HL-60 (cell line): ENCODE measurements at regions not wholly inside any gene's neighbourhood (a gene's known extent, or its start where the extent isn't known, plus 50 kb on each side); places are given as distances from the start of the nearest gene placed in this dataset.

ENCODE experiments used
- DNase-seq, 2 experiments: peaks; one replicate each; pipeline ENCODE4 v3.0.0-alpha.2; 2010 to 2020; ENCODE audit warnings: low read depth in 1 of 2, low spot score in 1 of 2
- H3K27ac ChIP-seq: fragments of 250-450 bp; sonication (Bioruptor Pico); replicated peaks from 2 replicates; pipeline ENCODE4 v1.5.1; 2020; ENCODE audit warnings: mild to moderate bottlenecking, moderate library complexity
- H3K27me3 ChIP-seq: fragments of 250-450 bp; sonication (Bioruptor Pico); 2 replicates; pipeline ENCODE4 v1.5.1; 2021; ENCODE audit warnings: mild to moderate bottlenecking, moderate library complexity; ENCODE audit not compliant: insufficient read depth, poor library complexity, severe bottlenecking
- H3K4me3 ChIP-seq: replicated peaks from 2 replicates; pipeline ENCODE4 v1.5.1; 2011; ENCODE audit warnings: mild to moderate bottlenecking, control low read depth, low read length; ENCODE audit not compliant: insufficient read depth
- GABPA ChIP-seq: IDR thresholded peaks from 2 replicates; pipeline ENCODE4 v1.6.1; 2012; ENCODE audit warnings: low read depth
- POLR2AphosphoS5 ChIP-seq: IDR thresholded peaks from 2 replicates; pipeline ENCODE4 v1.6.1; 2012; ENCODE audit warnings: low read depth
- SPI1 ChIP-seq: IDR thresholded peaks from 2 replicates; pipeline ENCODE4 v1.6.1; 2012; ENCODE audit warnings: low read depth, mild to moderate bottlenecking, borderline replicate concordance
- TF ChIP-seq, protein P1 (sequence below): IDR thresholded peaks from 2 replicates; pipeline ENCODE4 v1.6.1; 2012; ENCODE audit warnings: low read depth; ENCODE audit not compliant: insufficient replicate concordance
- TF ChIP-seq, protein P2 (sequence below): IDR thresholded peaks from one replicate; pipeline ENCODE4 v1.5.1; 2011; ENCODE audit warnings: low read length, control low read depth, inconsistent platforms; ENCODE audit not compliant: insufficient read depth

DNA sequence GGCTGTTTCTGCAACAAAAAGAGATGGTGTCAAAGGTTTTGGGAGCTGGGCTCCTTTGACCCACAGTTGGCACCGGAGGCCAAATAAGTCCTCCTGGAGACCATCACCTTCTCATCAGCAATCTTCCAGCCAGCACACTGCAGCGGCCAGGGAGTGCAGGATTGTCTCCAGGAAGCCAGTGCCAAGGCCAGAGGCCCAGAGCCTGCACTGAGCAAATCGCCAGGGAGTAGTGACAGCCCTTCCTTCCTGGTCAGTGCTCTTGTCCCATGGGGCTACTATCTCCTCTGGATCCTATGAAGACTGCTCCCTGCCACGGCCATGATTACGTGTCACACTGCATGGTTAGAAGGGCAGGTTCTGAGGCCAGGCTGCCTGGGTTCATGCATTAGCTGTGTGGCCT, 134.3 kb upstream of the CRHR1 start:
- DNase-seq = no peak
- TF ChIP-seq, protein P1, sequence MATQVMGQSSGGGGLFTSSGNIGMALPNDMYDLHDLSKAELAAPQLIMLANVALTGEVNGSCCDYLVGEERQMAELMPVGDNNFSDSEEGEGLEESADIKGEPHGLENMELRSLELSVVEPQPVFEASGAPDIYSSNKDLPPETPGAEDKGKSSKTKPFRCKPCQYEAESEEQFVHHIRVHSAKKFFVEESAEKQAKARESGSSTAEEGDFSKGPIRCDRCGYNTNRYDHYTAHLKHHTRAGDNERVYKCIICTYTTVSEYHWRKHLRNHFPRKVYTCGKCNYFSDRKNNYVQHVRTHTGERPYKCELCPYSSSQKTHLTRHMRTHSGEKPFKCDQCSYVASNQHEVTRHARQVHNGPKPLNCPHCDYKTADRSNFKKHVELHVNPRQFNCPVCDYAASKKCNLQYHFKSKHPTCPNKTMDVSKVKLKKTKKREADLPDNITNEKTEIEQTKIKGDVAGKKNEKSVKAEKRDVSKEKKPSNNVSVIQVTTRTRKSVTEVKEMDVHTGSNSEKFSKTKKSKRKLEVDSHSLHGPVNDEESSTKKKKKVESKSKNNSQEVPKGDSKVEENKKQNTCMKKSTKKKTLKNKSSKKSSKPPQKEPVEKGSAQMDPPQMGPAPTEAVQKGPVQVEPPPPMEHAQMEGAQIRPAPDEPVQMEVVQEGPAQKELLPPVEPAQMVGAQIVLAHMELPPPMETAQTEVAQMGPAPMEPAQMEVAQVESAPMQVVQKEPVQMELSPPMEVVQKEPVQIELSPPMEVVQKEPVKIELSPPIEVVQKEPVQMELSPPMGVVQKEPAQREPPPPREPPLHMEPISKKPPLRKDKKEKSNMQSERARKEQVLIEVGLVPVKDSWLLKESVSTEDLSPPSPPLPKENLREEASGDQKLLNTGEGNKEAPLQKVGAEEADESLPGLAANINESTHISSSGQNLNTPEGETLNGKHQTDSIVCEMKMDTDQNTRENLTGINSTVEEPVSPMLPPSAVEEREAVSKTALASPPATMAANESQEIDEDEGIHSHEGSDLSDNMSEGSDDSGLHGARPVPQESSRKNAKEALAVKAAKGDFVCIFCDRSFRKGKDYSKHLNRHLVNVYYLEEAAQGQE = no peak
- no peak for TF ChIP-seq POLR2AphosphoS5
- no peak for TF ChIP-seq GABPA
- TF ChIP-seq SPI1 = no peak
- TF ChIP-seq, protein P2, sequence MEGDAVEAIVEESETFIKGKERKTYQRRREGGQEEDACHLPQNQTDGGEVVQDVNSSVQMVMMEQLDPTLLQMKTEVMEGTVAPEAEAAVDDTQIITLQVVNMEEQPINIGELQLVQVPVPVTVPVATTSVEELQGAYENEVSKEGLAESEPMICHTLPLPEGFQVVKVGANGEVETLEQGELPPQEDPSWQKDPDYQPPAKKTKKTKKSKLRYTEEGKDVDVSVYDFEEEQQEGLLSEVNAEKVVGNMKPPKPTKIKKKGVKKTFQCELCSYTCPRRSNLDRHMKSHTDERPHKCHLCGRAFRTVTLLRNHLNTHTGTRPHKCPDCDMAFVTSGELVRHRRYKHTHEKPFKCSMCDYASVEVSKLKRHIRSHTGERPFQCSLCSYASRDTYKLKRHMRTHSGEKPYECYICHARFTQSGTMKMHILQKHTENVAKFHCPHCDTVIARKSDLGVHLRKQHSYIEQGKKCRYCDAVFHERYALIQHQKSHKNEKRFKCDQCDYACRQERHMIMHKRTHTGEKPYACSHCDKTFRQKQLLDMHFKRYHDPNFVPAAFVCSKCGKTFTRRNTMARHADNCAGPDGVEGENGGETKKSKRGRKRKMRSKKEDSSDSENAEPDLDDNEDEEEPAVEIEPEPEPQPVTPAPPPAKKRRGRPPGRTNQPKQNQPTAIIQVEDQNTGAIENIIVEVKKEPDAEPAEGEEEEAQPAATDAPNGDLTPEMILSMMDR = no peak

DNA sequence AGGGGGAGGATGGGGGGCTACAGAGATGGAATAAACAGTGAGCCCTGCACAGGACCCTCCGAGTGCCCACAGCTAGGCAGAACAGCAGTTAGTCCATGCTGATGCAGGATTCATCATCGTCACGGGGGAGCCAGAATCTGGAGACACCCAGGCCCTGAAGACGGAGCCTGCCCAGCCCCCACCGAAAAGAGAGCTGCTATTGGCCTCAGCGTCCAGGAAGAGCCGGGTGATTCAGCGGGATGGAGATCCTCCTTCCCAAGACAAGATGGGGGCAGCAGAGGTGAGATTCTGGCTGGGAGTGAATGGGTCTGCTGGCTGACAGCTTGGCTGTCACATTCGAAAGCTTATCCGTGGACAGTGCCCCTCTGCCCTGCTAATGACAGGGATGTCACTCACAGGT, 133.6 kb upstream of the CRHR1 start:
- Histone ChIP-seq H3K27ac (no peak overlapping the region), H3K27me3 (peaks cover 3% of the 10 kb centered on the region), H3K4me3 (no peak overlapping the region)
- DNase-seq = no peak
- TF ChIP-seq, protein P1 = no peak
- no peak for TF ChIP-seq POLR2AphosphoS5
- no peak for TF ChIP-seq SPI1
- no peak for TF ChIP-seq GABPA
- TF ChIP-seq, protein P2 = no peak

More for the DNA sequence above, 134.3 kb upstream of the CRHR1 start:
- no peak overlapping the region for H3K27ac ChIP-seq
- H3K4me3 ChIP-seq = no peak overlapping the region
- H3K27me3 ChIP-seq = peaks cover 3% of the 10 kb centered on the region

DNA sequence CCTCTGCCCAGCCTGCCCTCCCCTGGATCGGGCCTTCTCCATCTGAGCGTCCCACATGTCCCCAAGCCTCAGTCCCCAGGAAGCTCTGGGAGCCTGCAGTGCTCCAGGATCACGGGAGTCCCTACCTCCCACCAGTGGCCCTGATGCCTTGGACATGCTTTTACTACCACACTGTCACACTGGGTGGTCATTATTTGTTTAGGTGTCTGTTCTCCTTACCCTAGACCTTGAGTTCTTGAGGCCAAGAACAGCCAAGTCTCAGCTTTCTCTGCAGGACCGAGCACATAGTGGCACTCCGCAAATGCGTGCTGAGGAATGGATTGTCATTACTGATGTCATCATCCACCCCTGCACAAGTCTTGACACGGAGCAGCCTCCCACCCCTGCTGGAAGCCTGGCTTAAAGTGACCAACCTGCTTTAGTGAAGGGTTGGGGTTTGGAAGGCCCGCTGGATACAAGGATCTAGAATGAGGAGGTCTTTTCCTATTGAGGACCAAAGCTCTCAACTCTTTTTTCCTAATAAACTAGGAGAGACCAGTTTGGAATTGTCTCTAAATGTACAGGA, 132.9 kb upstream of the CRHR1 start:
- peaks cover 3% of the 10 kb centered on the region for H3K27me3 ChIP-seq
- TF ChIP-seq GABPA (no peak), POLR2AphosphoS5 (no peak), SPI1 (no peak)
- TF ChIP-seq, protein P1 = no peak
- TF ChIP-seq, protein P2 = no peak
- DNase-seq = no peak

More for the DNA sequence above, 132.9 kb upstream of the CRHR1 start:
- Histone ChIP-seq H3K27ac (no peak overlapping the region), H3K4me3 (no peak overlapping the region)
